ENCODE measurements at regions not wholly inside any gene's neighbourhood (a gene's known extent, or its start where the extent isn't known, plus 50 kb on each side); places are given as distances from the start of the nearest gene placed in this dataset.

- POLR2A ChIA-PET, result no interaction called here
- Mint-ChIP-seq H3K36me3 (ENCODE audit: low read depth) (no peaks in the 10 kb centered on the region), H3K9me3 (no peaks in the 10 kb centered on the region), H3K4me1 (no peaks in the 10 kb centered on the region), H3K27me3 (no peaks in the 10 kb centered on the region), H3K4me3 (no peak overlapping the region), H3K27ac (no peak overlapping the region)
- DNase-seq, result no peak
- no peak for TF ChIP-seq CTCF (IDR thresholded peaks at IDR 0.05)
- intact Hi-C loops (cut with micrococcal nuclease), result no loop called here
- CTCF ChIA-PET, result no interaction called here
- ATAC-seq (ENCODE audit: low read depth), result no peak
Observed at GRCh38 chr5:4977416-4978110, 162.6 kb upstream of the ADAMTS16 start.

- no peak for TF ChIP-seq CTCF (IDR thresholded peaks at IDR 0.05)
- ChIA-PET CTCF (no interaction called here), POLR2A (no interaction called here)
- DNase-seq (no peak), ATAC-seq (ENCODE audit: low read depth) (no peak)
- intact Hi-C loops (cut with micrococcal nuclease), result no loop called here
- H3K4me1 Mint-ChIP-seq, result no peaks in the 10 kb centered on the region
- no peaks in the 10 kb centered on the region for H3K36me3 Mint-ChIP-seq (ENCODE audit: low read depth)
- H3K27ac Mint-ChIP-seq, result no peak overlapping the region
- H3K9me3 Mint-ChIP-seq, result no peaks in the 10 kb centered on the region
- H3K27me3 Mint-ChIP-seq, result no peaks in the 10 kb centered on the region
- no peak overlapping the region for H3K4me3 Mint-ChIP-seq
Observed at GRCh38 chr5:4980201-4980600, 159.9 kb upstream of the ADAMTS16 start.

- intact Hi-C loops (cut with micrococcal nuclease), result no loop called here
- H3K36me3 Mint-ChIP-seq (ENCODE audit: low read depth), result no peaks in the 10 kb centered on the region
Observed at GRCh38 chr5:4981608-4982007, 158.5 kb upstream of the ADAMTS16 start.

GRCh38 chr5:4983701-4984100, 156.4 kb upstream of the ADAMTS16 start:
- Mint-ChIP-seq H3K9me3 (no peaks in the 10 kb centered on the region), H3K27me3 (no peaks in the 10 kb centered on the region), H3K4me1 (no peaks in the 10 kb centered on the region), H3K27ac (no peak overlapping the region), H3K4me3 (no peak overlapping the region), H3K36me3 (ENCODE audit: low read depth) (no peaks in the 10 kb centered on the region)
- ATAC-seq (ENCODE audit: low read depth) (no peak), DNase-seq (no peak)
- TF ChIP-seq CTCF (IDR thresholded peaks at IDR 0.05), result no peak
- CTCF ChIA-PET, result no interaction called here
- POLR2A ChIA-PET, result no interaction called here
- intact Hi-C loops (cut with micrococcal nuclease), result no loop called here

More at GRCh38 chr5:4981608-4982007, 158.5 kb upstream of the ADAMTS16 start:
- no peaks in the 10 kb centered on the region for H3K27me3 Mint-ChIP-seq
- DNase-seq (no peak), ATAC-seq (ENCODE audit: low read depth) (no peak)
- no peak for TF ChIP-seq CTCF (IDR thresholded peaks at IDR 0.05)
- H3K4me1 Mint-ChIP-seq, result no peaks in the 10 kb centered on the region
- ChIA-PET POLR2A (no interaction called here), CTCF (no interaction called here)
- no peak overlapping the region for H3K27ac Mint-ChIP-seq
- no peaks in the 10 kb centered on the region for H3K9me3 Mint-ChIP-seq
- H3K4me3 Mint-ChIP-seq, result no peak overlapping the region

- ATAC-seq (ENCODE audit: low read depth), result no peak
- Mint-ChIP-seq H3K9me3 (no peaks in the 10 kb centered on the region), H3K27me3 (no peaks in the 10 kb centered on the region), H3K36me3 (ENCODE audit: low read depth) (no peaks in the 10 kb centered on the region), H3K4me3 (no peak overlapping the region), H3K27ac (no peak overlapping the region), H3K4me1 (no peaks in the 10 kb centered on the region)
- intact Hi-C loops (cut with micrococcal nuclease), result no loop called here
- no peak for TF ChIP-seq CTCF (IDR thresholded peaks at IDR 0.05)
- DNase-seq, result no peak
- ChIA-PET POLR2A (no interaction called here), CTCF (no interaction called here)
Observed at GRCh38 chr5:4984461-4984860, 155.7 kb upstream of the ADAMTS16 start.

Measured in activated B cell treated with CpG ODN at 0.5 μM for 24 hours (primary cell).